ENCODE measurements at regions not wholly inside any gene's neighbourhood (a gene's known extent, or its start where the extent isn't known, plus 50 kb on each side); places are given as distances from the start of the nearest gene placed in this dataset.
"Not testable (repeated sequence)": the region's sequence is repeated elsewhere in the genome, so short reads cannot be mapped to it uniquely, and the experiment has no call there.

DNA sequence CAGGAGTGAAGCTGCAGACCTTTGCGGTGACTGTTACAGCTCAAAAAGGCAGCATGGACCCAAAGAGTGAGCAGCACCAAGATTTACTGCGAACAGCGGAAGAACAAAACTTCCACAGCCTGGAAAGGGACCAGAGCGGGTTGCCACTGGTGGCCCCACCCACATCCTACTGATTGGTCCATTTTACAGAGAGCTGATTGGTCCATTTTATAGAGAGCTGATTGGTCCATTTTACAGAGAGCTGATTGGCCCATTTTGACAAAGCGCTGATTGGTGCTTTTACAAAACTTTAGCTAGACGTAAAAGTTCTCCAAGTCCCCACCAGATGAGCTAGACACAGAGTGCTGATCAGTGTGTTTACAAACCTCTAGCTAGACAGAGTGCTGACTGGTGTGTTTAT, 134.2 kb upstream of the FRG1 start:
- Histone ChIP-seq H3K4me3 (no peak overlapping the region), H3K27ac (no peak overlapping the region), H3K27me3 (no peaks in the 10 kb centered on the region), H3K9me3 (no peaks in the 10 kb centered on the region), H3K4me1 (no peaks in the 10 kb centered on the region), H3K36me3 (no peaks in the 10 kb centered on the region)
- no peak for DNase-seq
- intact Hi-C loops (cut with DNase I) = no loop called here
- TF ChIP-seq, protein P1, sequence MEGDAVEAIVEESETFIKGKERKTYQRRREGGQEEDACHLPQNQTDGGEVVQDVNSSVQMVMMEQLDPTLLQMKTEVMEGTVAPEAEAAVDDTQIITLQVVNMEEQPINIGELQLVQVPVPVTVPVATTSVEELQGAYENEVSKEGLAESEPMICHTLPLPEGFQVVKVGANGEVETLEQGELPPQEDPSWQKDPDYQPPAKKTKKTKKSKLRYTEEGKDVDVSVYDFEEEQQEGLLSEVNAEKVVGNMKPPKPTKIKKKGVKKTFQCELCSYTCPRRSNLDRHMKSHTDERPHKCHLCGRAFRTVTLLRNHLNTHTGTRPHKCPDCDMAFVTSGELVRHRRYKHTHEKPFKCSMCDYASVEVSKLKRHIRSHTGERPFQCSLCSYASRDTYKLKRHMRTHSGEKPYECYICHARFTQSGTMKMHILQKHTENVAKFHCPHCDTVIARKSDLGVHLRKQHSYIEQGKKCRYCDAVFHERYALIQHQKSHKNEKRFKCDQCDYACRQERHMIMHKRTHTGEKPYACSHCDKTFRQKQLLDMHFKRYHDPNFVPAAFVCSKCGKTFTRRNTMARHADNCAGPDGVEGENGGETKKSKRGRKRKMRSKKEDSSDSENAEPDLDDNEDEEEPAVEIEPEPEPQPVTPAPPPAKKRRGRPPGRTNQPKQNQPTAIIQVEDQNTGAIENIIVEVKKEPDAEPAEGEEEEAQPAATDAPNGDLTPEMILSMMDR (IDR thresholded peaks at IDR 0.05) = no peak
- ATAC-seq = no peak

DNA sequence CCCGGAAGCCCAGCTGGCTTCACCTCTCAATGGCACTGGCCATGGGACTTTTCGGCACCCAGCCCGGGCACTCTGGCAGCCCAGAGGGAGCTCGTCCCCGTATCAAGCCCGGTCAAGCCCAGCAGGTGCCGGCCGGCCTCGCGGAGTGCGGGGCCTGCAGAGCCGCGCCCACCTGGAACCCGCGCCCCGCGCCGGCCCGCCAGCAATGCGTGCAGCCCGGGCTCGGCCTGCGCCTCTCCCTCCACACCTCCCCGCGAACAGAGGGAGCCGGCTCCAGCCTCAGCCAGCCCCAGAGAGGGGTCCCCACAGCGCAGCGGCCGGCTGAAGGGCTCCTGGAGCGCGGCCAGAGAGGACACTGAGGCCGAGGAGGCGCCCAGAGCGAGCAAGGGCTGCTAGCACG, 133.6 kb upstream of the FRG1 start:
- TF ChIP-seq, protein P1 (IDR thresholded peaks at IDR 0.05) = no peak
- Histone ChIP-seq H3K4me3 (no peak overlapping the region), H3K36me3 (no peaks in the 10 kb centered on the region), H3K9me3 (no peaks in the 10 kb centered on the region), H3K27ac (no peak overlapping the region), H3K27me3 (no peaks in the 10 kb centered on the region), H3K4me1 (no peaks in the 10 kb centered on the region)
- ATAC-seq = no peak
- DNase-seq = no peak
- intact Hi-C loops (cut with DNase I) = no loop called here

DNA sequence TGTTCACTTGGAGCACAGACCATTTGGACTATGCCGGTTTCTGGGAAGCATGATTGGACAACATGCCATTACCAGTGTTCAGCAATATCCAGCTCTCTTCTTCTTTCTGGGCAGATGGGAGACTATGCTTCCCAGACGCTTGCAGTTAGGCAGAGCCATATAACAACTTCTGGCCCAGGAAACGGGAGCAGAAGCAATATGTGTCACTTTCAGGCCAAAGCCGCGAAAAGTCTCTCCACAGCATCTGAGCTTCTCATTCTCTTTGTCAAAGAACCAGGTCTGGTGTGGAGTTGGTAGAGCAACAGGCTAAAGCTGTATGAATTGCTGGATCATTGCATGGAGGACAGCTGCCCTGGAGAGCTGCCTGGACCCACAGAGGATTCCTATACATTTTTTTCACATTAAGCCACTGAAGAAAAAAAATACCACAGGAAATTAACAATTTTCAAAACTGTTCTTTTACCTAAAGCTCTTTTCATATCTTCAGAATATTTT, 131.4 kb upstream of the FRG1 start:
- intact Hi-C loops (cut with DNase I) = no loop called here
- Histone ChIP-seq H3K4me3 (no peak overlapping the region), H3K36me3 (no peaks in the 10 kb centered on the region), H3K4me1 (no peaks in the 10 kb centered on the region), H3K9me3 (no peaks in the 10 kb centered on the region), H3K27ac (no peak overlapping the region), H3K27me3 (no peaks in the 10 kb centered on the region)
- DNase-seq (no peak), ATAC-seq (no peak)
- TF ChIP-seq, protein P1 (IDR thresholded peaks at IDR 0.05) = no peak

DNA sequence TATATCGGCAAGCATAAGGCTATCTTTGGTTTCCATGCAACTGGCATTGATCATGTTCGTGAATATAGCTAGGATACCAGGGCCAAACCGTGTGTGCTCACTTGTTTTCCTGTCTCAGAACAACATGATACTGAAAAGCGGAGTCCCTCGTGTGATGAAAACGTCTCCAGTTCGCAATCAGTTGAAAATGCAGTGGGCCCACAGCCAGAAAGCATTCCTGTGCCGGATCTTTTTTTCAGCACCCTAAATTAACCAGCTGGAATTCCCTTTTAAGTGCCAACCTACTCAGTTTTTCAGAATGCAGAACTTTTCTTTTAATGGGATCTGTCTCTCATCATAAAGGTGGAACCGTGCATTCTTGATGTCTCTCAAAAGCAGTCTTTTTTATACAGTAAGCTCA, 130.8 kb upstream of the FRG1 start:
- no peaks in the 10 kb centered on the region for H3K27me3 ChIP-seq
- no peak for DNase-seq
- H3K4me1 ChIP-seq = no peaks in the 10 kb centered on the region
- TF ChIP-seq, protein P1 (IDR thresholded peaks at IDR 0.05) = no peak
- H3K9me3 ChIP-seq = no peaks in the 10 kb centered on the region
- H3K4me3 ChIP-seq = no peak overlapping the region
- no peak for ATAC-seq
- no peaks in the 10 kb centered on the region for H3K36me3 ChIP-seq
- no peak overlapping the region for H3K27ac ChIP-seq
- intact Hi-C loops (cut with DNase I) = no loop called here

DNA sequence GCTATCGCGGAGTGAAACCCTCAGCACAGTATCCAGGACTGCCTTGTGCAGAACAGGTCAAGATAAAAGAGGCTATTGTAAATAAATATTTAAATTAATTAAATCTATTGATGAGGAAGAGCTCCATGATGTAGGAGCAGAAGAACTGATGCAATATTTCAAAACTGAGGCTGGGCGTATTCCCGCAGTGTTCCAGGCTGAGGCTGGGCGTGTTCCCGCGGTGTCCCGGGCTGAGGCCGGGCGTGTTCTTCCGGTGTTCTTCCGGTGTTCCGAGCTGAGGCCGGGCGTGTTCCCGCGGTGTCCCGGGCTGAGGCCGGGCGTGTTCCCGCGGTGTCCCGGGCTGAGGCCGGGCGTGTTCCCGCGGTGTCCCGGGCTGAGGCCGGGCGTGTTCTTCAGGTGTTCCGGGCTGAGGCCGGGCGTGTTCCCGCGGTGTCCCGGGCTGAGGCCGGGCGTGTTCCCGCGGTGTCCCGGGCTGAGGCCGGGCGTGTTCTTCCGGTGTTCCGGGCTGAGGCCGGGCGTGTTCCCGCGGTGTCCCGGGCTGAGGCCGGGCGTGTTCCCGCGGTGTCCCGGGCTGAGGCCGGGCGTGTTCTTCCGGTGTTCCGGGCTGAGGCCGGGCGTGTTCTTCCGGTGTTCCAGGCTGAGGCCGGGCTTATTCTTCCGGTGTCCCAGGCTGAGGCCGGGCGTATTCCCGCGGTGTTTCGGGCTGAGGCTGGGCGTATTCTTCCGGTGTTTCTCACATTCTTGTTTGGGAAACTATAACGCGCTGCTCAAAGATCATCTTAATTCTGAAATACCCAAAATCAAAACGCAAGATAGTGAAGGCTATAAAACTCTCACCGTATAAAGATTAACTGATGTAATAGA, 130.1 kb upstream of the FRG1 start:
- H3K9me3 ChIP-seq; H3K27me3 ChIP-seq; intact Hi-C loops (cut with DNase I); H3K4me3 ChIP-seq; ATAC-seq; H3K4me1 ChIP-seq; H3K36me3 ChIP-seq; DNase-seq; H3K27ac ChIP-seq: not testable (repeated sequence)

DNA sequence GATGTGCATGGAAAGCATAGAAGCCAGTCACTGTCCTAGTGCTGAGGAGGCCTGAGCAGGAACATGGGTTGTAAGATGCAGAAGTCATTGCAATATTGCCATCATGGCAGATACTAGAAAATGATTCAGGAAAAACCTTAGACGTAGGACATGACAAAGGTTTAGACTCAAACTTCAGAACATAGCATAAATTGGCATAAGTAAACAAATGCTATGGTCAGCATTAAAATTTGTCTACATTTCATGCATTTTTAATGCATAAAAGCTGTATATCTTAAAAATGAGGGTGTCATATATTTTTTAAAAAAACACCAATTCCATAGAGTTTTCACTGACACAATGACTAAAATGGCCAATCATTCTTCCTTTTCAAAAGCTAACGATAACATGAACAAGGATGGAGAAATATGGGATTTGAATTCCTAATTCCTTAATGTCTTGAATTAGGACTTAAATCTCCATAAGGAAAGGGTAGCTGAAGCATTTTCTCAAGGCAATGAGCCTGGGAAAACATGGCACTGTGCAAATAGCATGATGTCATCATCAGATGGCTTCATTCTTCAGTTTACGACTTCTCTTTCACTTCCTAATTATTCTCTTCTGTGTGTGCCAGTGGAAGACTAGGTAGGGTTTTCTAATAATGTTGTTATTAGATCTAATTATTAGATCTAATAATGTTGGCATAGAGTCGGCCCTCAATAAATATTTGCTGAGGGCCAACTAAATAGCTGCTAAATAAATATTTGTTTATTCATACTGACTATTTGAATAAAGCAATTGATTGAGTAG, 125.1 kb upstream of the FRG1 start:
- Histone ChIP-seq H3K36me3 (no peaks in the 10 kb centered on the region), H3K27ac (no peak overlapping the region), H3K4me3 (no peak overlapping the region), H3K27me3 (no peaks in the 10 kb centered on the region), H3K9me3 (no peaks in the 10 kb centered on the region), H3K4me1 (no peaks in the 10 kb centered on the region)
- intact Hi-C loops (cut with DNase I) = no loop called here
- DNase-seq = no peak
- TF ChIP-seq, protein P1 (IDR thresholded peaks at IDR 0.05) = no peak
- ATAC-seq = no peak
